GM19467 (cell line): ENCODE measurements at regions not wholly inside any gene's neighbourhood (a gene's known extent, or its start where the extent isn't known, plus 50 kb on each side); places are given as distances from the start of the nearest gene placed in this dataset.

Experiments used
- ATAC-seq: cut with Tn5 transposase; IDR thresholded peaks from one replicate; pipeline ENCODE4 v1.9.1; 2021; ENCODE audit warnings: mild to moderate bottlenecking, moderate library complexity; ENCODE audit not compliant: unreplicated experiment

DNA sequence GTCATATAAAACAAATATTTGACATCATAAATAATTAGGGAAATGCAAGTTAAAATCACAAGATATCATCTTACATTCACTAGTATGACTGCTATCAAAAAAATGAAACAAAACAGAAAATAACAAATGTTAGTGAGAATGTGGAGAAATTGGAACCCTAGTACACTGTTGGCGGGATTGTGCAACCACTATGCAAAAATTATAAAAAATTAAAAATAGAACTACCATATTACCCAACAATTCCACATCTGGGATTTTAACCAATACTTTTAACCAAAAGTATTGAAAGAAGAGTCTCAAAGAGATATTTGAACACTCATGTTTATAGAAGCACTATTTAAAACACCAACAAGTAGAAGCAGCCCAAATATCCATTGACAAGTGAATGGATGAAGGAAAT is 797.2 kb upstream of the ADAMTS5 start:
- no peak for ATAC-seq

DNA sequence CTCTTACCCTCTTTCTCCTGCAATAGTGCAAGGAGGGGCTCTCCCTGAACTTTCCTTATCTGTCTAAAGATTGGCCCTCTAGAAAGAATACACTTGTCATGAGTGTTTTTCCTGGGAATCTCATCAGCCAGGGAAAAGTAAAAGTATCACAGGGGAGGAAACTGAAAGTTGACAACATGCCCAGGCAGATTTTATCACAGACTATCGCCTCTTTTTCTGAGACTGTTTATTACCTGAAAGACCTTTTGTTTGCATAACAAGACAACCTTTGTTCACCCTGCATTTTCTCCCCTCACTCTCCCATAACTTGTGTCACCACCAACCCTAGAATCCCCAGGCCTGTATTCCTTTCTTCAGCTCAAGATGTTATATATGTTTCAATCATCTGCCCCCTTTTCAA is 794.7 kb upstream of the ADAMTS5 start:
- no peak for ATAC-seq

DNA sequence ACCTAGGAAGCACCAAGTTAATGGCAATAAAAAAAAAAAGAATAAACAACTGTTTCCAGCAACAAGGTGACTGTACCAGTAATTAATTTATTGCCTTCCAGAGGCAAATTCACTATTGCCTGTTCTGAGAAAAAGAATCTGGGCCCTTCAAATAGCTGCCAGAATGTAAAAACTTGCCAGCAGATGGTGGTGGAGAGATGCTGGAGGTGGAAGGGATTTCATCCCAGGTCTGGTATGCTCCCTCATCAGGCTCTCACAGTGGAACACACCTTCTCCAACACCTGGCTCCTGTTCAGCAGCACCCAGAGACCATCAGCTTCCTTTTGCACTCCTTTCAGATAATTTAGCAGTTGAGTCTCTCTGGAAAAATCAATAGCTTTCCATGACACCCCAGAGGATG is 792.9 kb upstream of the ADAMTS5 start:
- ATAC-seq, result no peak

GRCh38 chr21:27759091-27759659 is 792.3 kb upstream of the ADAMTS5 start:
- no peak for ATAC-seq

DNA sequence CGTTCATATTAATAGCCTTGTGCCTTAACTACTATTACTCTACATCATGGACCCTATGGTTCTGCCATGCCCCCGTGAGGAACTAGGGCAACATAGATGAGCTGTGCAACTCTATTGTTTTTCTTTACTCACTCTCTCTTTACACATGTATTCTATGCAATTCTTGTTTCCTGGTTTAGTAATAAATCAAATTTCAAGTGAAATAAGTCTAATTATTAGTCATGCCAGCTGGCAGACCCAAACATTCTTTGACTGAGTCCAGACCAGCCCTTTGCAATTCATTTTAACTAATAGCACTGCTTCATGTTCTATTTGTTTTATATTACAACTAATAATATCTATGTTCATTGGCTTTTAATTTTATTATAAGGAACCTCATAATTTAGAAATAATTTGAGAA is 789.3 kb upstream of the ADAMTS5 start:
- no peak for ATAC-seq

- no peak for ATAC-seq
These were observed 777.2 kb upstream of the ADAMTS5 start for GRCh38 chr21:27743971-27744564.

GRCh38 chr21:27741736-27742135 is 774.8 kb upstream of the ADAMTS5 start:
- no peak for ATAC-seq

GRCh38 chr21:27740084-27740483 is 773.2 kb upstream of the ADAMTS5 start:
- no peak for ATAC-seq

DNA sequence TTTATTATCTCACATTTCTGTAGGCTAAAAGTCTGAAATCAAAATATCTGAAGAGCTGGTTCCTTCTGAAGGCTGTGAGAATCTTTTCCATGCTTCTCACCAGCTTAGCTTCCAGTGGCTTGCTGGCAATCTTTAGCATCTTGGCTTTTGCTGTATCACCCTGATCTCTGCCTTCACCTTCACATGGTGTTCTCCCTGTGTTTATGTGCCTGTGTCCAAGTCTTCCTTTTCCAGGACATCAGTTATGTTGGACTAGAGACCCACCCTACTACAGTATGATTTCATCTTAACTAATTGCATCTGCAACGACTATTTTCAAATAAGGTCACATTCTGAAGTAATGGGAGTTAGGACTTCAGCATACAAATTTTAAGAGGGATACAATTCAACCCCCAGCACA is 772.3 kb upstream of the ADAMTS5 start:
- no peak for ATAC-seq

- ATAC-seq, result no peak
These were observed 768.8 kb upstream of the ADAMTS5 start for GRCh38 chr21:27735699-27736098.

DNA sequence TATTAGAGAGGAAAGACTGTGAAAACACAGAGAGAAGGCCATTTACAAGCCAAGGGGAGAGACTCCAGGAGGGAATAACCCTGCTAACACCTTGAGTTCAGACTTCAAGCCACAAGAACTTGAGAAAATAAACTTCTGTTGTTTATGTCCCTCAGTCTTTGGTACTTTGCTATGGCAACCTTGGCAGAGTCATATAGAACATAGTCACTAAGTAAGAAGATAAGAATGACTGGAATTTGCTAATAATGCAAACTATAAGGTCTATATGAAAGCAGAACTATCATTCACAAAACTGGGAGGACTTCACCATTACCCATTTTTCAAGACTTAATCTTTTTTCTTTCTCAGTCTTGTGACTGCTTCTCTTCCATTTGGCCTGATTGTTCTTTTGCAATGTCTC is 767.3 kb upstream of the ADAMTS5 start:
- no peak for ATAC-seq

GRCh38 chr21:27725916-27726315 is 759.0 kb upstream of the ADAMTS5 start:
- no peak for ATAC-seq

DNA sequence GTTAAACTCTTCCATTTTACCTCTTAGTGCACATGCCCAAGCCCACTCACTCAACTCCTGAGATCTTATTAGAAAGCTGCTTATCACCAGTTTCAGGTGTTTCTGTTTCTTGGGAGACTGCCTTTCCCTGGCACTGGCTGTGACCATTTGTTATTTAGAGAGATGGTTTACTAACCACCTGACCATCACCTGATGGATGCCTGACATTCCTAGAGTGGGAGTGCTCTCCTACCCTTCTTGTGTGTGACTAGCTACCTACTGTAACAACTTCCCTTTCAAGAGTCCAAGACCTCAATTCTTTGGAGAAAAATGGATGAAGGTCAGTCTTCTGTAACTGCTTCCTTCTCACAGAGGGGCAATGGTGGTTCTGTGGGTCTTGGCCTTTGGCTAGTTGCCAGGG is 755.2 kb upstream of the ADAMTS5 start:
- ATAC-seq, result no peak

GRCh38 chr21:27721675-27722074 is 754.8 kb upstream of the ADAMTS5 start:
- no peak for ATAC-seq

DNA sequence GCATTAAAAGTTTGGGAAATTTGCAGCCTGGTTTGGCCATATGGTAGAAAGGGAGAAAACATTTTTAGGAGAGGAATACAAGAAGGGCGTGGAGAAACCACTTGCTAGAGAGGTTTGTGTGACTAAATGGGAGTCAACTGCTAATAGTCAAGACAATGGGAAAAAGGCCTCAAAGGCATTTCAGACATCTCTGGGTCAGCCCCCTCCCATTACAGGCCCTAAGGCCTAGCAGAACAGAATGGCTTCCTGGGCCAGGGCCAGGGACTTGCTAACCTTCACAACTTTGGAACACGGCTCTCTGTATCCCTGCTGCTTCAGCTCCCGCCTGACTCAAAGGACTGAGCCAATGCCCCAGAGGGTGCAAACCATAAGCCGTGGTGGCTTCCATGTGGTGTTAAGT is 752.3 kb upstream of the ADAMTS5 start:
- no peak for ATAC-seq

GRCh38 chr21:27715131-27715530 is 748.2 kb upstream of the ADAMTS5 start:
- no peak for ATAC-seq

- ATAC-seq, result no peak
These were observed 746.5 kb upstream of the ADAMTS5 start for GRCh38 chr21:27713154-27714109.

DNA sequence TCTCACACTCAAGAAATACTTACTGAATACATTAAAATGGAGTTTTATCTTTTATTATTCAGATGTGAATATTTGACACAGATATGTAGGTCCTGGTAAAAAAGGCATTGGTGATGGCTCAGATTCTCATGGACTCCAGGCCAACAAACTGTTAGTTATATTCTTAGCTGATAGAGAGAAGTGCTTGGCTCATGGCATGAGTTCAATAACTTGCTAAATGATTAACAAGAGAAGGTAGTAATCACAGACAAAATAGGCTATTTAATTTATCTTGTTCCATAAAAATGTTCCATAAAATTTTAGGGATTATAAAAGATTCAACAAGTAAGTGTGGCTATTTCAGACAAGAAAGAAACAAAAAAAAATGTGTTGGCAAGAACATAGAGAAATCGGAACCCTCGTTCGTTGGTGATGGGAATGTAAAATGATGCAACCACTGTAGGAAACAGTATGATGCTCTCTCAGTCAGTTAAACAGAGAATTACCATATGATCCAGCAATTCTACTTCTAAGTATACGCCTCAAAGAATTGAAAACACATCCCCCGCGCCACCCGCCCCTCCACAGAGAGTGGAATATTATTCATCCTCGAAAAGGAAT is 737.8 kb upstream of the ADAMTS5 start:
- no peak for ATAC-seq

DNA sequence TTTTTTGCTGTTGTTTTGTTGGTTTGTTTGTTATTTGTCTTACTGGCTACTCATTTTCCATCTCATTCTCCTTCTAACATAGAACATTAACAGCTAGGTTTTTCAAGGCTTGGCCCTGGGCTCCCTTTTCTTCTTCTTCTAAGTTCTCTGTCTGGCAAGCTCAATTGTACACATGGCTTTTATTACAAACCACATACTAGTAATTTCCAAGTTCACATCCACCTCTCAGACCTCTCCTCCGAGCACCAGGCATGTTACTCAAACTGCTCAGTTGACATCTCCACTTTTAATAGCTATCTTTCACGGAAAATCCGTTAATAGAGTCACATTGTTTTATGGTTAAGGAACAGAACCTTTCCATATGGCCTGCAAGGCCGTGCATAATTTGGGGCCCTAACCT is 736.9 kb upstream of the ADAMTS5 start:
- no peak for ATAC-seq

DNA sequence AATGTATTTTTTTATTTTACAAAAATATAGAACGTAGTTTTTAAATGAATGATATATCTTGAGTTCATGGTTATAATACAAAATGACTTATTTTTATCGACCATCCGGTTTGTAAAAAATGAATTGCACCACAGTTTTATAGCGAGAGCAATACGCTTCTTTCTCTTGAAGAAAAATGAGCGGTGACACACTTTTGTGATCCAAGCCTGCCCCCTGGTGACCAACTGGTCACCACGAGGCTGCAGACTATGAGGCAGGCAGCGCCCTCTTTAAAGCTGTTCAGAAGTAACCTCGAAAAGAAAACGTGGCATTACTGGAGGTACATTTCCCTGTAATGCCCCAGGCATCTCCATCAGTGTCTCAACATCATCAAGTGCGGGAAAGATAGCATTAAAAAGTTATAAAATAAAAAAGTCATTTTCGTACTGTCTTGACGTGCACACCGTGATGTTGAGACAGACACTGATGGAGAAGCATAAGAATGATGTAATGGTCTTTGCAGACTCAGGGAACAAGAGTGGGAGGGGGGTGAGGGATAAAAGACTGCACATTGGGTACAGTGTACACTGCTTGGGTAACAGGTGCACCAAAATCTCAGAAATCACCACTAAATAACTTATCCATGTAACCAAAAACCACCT is 734.2 kb upstream of the ADAMTS5 start:
- no peak for ATAC-seq

- ATAC-seq, result no peak
These were observed 728.4 kb upstream of the ADAMTS5 start for GRCh38 chr21:27695246-27695645.
